Brain microvascular endothelial cell (primary cell): ENCODE measurements at regions not wholly inside any gene's neighbourhood (a gene's known extent, or its start where the extent isn't known, plus 50 kb on each side); places are given as distances from the start of the nearest gene placed in this dataset.

Source experiments
- DNase-seq: peaks from one replicate; pipeline ENCODE4 v3.0.0-alpha.2; 2020
- H3K27ac ChIP-seq: fragments of 250-450 bp; sonication (Bioruptor Pico); 2 replicates; pipeline ENCODE4 v1.5.1; 2020; ENCODE audit warnings: mild to moderate bottlenecking, moderate library complexity
- H3K27me3 ChIP-seq: fragments of 250-450 bp; sonication (Bioruptor Pico); replicated peaks from 2 replicates; pipeline ENCODE4 v1.5.1; 2020; ENCODE audit warnings: mild to moderate bottlenecking
- H3K36me3 ChIP-seq: fragments of 250-450 bp; sonication (Bioruptor Pico); replicated peaks from 2 replicates; pipeline ENCODE4 v1.5.1; 2020; ENCODE audit warnings: mild to moderate bottlenecking
- H3K4me3 ChIP-seq: 2 replicates; pipeline ENCODE4 v1.5.1; 2011; ENCODE audit warnings: low read depth, mild to moderate bottlenecking, control low read depth, low read length, moderate library complexity
- in situ Hi-C: cut with HindIII; loops from 2 replicates; pipeline ENCODE4 v1.10.0; 2017; ENCODE audit warnings: low sequenced_read_pairs, low pct_ligation_motif_present
- TF ChIP-seq, protein P1 (sequence below): IDR thresholded peaks from 2 replicates; pipeline ENCODE4 v1.5.1; 2011; ENCODE audit warnings: low read depth, mild to moderate bottlenecking, moderate library complexity, low read length, control low read depth, inconsistent platforms; ENCODE audit errors: missing control alignments

DNA sequence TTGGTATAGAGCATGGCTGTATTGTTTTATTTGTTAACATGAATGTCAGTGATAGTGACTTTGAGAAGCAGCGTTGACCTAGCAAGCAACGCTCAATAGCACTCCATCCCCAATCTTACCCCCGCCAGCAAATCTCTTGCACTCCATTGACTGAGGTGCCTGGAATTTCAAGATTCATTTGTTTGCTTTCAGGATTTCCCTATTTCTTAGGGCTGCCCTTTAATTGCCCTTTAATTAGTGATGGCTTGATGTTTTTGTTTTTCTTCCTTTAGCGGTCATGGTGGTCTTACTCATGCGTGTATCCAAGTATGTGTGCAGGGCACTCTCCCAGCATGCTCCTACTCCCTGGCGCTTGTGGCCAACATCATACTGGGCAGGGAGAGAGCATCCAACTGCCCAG lies 216.8 kb upstream of the TBL1XR1 start:
- H3K36me3 ChIP-seq, result no peaks in the 10 kb centered on the region
- TF ChIP-seq, protein P1, sequence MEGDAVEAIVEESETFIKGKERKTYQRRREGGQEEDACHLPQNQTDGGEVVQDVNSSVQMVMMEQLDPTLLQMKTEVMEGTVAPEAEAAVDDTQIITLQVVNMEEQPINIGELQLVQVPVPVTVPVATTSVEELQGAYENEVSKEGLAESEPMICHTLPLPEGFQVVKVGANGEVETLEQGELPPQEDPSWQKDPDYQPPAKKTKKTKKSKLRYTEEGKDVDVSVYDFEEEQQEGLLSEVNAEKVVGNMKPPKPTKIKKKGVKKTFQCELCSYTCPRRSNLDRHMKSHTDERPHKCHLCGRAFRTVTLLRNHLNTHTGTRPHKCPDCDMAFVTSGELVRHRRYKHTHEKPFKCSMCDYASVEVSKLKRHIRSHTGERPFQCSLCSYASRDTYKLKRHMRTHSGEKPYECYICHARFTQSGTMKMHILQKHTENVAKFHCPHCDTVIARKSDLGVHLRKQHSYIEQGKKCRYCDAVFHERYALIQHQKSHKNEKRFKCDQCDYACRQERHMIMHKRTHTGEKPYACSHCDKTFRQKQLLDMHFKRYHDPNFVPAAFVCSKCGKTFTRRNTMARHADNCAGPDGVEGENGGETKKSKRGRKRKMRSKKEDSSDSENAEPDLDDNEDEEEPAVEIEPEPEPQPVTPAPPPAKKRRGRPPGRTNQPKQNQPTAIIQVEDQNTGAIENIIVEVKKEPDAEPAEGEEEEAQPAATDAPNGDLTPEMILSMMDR, result no peak
- in situ Hi-C loops, result no loop called here
- no peaks in the 10 kb centered on the region for H3K27me3 ChIP-seq
- DNase-seq, result no peak
- H3K27ac ChIP-seq, result no peak overlapping the region
- no peak overlapping the region for H3K4me3 ChIP-seq

DNA sequence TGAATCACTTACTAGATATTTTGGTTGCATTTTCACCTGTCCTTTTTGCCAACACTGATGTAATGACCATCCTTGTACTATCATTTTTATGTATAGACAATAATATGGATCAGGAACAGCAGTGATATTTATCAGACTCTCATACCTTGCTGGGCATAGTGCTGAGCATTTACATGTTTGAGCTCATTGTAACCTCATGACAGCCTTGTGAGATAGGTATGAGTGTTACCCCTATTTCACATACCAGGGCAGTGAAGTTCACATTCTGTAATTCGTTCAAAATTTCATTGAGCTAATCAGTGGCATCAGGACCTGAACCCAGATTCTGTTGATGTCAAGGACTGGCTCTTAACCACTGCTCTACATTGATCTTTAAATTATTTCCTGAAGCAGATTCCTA lies 221.5 kb upstream of the TBL1XR1 start:
- in situ Hi-C loops, result no loop called here
- DNase-seq, result no peak
- no peak overlapping the region for H3K27ac ChIP-seq
- H3K36me3 ChIP-seq, result no peaks in the 10 kb centered on the region
- no peaks in the 10 kb centered on the region for H3K27me3 ChIP-seq
- TF ChIP-seq, protein P1, result no peak
- no peak overlapping the region for H3K4me3 ChIP-seq

DNA sequence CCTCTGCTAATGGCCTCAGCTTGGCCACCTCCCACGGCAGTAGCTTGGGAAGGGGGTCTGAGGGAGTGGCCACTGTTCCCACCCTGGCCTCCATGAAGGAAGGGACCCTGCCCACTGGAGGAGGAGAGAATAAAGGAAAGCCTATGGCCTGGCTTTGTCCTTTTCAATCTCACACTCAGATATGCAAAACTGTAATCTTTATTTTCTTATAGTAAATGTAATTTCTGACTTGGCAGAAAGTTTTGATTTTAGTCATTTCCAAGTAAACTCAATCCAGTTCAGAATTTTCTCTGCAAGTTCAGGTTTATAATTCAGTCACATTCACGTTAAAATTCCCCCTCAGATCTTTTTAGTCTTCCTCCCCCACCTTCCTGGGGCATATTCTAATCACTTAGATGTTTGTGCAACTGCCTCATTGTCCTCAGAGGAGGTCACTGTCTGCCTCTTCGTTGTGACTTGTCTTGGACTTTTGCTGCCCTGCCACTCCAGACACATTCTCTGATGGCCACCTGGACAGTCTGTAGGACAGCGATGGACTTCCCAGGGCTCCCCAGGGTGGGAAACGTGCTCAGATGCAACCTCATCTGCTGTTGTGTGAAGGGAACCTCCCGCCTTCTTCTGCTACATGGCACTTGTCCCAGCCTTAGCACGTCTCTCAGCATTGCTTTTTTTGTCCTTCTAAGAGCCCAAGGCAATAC lies 222.8 kb upstream of the TBL1XR1 start:
- H3K27ac ChIP-seq, result no peak overlapping the region
- in situ Hi-C loops, result no loop called here
- H3K27me3 ChIP-seq, result no peaks in the 10 kb centered on the region
- H3K4me3 ChIP-seq, result no peak overlapping the region
- DNase-seq, result no peak
- no peaks in the 10 kb centered on the region for H3K36me3 ChIP-seq
- TF ChIP-seq, protein P1, result no peak

DNA sequence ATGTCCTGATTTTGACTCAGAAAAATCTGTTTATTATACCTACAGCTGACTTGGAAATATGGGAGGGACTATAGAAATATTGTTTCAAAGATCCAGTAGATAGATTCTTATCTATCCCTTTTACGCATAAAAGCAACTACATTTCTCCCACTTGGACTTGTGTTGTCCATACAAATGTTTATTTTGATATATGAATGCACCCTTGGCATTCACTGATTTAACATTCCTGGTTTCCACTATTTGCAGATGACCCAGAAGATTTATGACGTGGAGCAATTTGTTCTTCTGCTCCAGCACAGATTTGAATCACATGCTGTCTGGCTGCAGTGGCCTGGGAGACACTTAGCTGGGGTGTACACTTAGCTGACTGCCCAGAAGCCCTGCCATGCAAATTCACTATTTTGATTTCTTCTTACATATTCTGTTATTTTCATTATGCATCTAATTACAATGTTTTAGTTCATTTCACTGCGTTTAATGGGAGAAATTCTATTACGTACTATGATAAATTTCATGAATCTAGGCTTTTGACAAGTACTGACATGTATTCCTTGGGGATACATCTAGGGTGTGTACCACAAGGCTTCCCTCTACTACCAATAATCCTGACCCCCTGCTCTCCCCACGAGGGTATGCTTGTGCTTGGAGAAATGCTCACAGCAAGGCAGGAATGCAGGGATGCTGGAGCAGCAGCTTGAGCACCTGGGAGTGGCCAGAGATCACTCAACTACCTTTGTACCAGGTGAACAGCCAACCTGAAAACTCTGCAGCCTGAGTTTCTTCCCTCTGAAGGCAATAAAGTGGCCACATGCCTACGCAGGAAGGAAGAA lies 223.6 kb upstream of the TBL1XR1 start:
- Histone ChIP-seq H3K4me3 (no peak overlapping the region), H3K27ac (no peak overlapping the region), H3K36me3 (no peaks in the 10 kb centered on the region), H3K27me3 (no peaks in the 10 kb centered on the region)
- in situ Hi-C loops, result no loop called here
- DNase-seq, result peak; percentile 18
- TF ChIP-seq, protein P1, result no peak

DNA sequence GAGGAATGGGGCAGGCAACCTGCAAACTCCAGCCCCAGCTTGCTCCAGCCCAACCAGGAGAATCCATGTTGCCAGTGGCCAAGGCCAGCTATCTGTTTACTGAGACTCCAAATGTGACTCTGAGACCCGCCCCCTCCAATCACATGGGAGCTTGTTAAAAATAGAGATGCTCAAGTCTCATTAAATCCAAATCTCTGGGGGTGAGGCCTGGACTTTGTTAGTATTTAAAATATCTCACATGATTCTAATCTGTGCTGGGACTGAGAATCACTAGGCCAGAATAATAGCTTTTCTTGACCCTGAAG lies 224.2 kb upstream of the TBL1XR1 start:
- Histone ChIP-seq H3K27me3 (no peaks in the 10 kb centered on the region), H3K4me3 (no peak overlapping the region), H3K27ac (no peak overlapping the region), H3K36me3 (no peaks in the 10 kb centered on the region)
- TF ChIP-seq, protein P1, result no peak
- no peak for DNase-seq
- in situ Hi-C loops, result no loop called here
